ENCODE measurements at regions not wholly inside any gene's neighbourhood (a gene's known extent, or its start where the extent isn't known, plus 50 kb on each side); places are given as distances from the start of the nearest gene placed in this dataset.
A peak's percentile ranks its signal among the peaks of the same experiment; 100 is the strongest.

- DNase-seq, result no peak
These were observed 507.6 kb downstream of the INSC start for GRCh38 chr11:15622231-15622890.

DNA sequence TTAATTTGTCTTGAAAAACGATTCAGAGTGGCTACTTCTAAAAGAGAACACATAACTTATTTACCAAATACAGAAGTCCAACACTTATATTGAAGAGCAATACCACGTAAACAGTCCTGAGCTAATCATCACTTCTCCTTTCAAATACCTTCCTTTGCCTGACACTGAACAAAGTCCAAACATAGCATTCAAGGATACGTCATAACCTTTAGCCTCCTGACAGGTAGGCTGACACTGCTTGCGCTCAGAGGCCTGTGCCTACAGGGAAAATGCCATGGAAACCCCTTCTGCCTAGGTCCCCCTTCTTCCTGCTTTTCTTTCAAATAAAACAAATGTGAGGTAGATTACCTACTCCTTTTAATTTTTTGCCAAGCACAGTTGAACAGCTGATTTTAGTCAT is 510.0 kb downstream of the INSC start:
- DNase-seq, result no peak

DNA sequence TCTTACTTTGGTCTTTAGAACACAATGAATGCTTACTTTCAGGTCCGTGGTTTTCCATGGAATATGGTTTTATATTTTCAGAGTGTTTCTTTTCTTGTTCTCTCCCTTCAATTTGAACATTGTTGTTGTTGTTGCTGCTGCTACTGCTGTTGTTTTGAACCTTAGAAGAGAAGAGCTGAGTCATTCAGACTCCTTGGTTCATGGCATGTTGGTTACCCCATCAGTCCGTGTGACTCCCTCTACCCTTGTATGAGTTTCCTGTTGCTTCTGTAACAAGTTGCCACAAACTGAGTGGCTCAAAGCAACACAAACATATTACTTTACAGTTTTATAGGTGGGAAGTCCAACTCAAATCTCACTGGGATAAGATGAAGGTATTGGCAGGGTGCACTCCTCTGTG is 511.0 kb downstream of the INSC start:
- DNase-seq, result no peak

GRCh38 chr11:15627560-15627959 is 512.8 kb downstream of the INSC start:
- no peak for DNase-seq

- no peak for DNase-seq
These were observed 515.1 kb downstream of the INSC start for GRCh38 chr11:15629690-15630321.

DNA sequence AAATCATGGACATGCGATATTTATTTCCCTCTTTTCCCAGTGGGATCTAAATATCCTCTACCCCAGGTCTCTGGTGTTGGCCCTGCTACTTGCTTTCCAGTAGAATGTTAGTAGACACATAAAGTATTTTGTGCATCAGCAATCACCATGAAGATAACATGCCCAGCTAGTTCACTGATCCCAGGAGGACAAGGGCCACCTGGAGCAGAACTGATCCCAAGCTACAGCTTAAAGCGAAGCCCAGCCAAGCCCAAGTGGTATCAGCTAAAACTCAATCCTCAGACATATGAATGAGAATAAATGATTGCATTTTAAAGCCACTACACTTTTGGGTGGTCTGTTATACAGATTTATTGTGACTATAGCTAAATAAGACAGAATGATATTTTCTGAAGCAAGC is 516.2 kb downstream of the INSC start:
- no peak for DNase-seq

- no peak for DNase-seq
These were observed 520.8 kb downstream of the INSC start for GRCh38 chr11:15635521-15635920.

GRCh38 chr11:15636521-15637089 is 521.9 kb downstream of the INSC start:
- DNase-seq, result no peak

DNA sequence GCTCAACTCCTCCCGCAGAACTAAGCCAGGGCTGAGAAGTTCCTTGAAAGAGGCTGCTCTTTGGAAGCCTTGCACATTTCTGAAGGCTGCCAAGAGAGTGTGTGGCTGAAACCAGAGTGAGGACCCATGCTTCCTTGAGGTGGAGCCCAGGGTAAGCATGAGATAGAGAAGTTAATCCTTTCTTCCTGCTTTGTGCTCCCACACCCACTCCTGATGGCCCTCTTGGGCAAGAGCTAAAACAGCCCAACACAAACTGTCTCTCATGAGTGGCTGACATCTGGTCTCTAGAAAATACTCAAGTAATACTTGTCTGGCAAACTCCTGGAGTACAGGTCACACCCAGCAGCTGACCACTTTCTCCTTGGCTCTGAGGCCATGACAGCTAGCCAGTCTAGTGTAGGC is 523.7 kb downstream of the INSC start:
- no peak for DNase-seq

DNA sequence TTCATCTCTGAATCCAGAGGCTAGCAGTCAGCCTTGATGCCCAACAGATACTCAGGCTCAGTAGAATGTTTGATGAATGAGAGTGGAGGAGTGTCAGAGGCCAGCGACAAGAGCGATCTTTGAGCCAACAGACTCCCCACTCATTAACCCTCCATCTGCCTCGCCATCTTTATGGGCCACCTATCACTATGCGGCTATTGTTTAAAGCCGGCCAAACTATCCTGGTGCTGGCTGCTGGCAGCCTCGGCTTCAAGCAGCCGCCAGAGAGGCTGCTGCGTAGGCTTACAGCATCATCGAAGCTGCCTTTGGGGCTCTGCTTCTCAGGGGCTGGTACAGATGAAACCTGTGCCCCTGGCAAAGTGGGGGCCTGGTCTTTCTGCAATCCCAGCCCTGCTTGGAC is 525.6 kb downstream of the INSC start:
- no peak for DNase-seq

DNA sequence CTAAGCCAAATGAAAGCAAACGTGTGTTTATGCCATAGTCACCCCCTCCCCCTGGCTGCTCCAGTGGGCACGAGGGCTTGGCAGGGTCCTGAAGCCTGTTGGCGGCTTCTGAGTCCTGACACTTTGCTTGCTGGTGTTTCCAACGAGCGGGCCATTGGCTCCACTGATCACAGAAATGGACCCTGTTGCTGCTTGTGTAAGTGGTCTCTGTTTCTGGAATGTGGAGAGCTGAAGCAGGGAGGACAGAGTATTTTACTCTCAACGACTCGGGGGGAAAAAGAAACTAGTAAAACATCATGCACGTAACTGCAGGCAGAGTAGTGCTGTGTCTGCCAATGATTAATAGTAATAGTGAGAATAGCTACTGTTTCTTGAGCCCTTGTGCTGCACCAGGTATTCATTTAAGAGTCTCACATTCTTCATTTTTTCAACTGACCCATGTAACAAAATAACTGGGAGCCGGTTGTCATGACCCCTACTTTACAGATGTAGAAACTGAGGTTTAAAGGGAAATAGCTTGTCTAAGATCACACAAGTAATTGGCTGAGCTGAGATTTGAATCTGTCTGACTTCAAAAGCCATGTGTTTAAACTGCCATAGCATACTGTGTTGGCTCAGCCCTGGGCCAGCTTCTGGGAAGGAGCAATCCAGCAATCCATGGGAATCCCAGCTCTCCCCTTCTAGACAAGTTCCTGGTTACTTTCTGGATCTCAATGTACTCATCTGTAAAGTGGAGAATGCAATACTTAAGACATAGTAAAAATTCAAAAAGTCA is 526.7 kb downstream of the INSC start:
- peak; percentile 50 for DNase-seq

- no peak for DNase-seq
These were observed 530.5 kb downstream of the INSC start for GRCh38 chr11:15645201-15645600.

DNA sequence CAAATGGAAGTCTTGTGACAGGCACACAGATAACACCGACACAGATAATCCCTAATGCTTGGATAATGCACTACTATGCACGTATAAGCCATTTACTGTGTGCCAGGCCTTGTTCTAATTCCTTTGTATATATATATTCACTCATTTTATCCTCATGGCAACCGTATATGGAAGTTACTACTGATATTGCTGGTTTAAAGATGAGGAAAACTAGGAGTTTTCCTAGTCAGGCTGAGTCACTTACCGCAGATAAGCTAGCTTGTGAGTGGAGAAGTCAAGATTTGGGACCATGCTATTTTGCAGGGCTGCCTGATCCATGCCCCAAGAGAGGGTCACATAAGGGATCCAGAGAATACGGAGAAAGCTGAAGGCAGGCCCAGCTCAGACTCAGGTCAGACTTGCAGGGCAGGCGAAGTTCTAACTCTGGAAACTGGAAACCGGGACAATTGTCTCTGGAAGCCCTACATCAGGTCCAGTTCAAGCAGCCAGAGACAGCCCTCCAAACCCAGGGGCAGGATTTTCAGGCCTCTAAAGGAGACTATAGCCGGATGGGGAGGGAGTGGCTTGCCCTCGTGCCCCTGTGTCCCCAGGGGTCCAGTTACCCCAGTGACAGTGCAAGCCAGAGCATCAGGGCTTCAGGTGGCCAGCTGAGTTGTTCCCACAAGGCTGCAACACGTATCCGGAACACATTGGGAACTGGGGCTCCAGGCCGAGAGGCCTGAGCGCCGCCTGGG is 534.8 kb downstream of the INSC start:
- no peak for DNase-seq

- peak; percentile 96 for DNase-seq
These were observed 535.6 kb downstream of the INSC start for GRCh38 chr11:15650105-15650938.

GRCh38 chr11:15651033-15651432 is 536.3 kb downstream of the INSC start:
- DNase-seq, result no peak

DNA sequence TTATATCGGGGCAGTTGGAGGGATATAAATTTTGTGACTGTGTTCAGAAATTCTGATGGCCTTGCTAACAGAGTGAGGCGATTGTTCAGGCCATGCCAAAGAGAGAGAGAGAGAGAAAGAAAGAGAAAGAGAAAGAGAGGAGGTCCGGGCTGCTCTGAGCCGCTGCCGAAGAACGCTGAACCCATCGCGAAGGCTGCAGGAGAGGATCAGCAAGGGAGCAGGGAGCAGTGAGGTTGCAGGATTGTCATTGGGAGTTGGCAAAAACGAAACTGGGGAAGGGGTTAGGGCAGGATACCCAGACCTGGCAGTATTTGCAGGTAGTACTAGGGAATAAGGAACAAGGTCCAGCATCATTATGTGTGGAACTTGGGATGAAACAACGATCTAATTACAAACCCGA is 537.1 kb downstream of the INSC start:
- DNase-seq, result peak; percentile 28

DNA sequence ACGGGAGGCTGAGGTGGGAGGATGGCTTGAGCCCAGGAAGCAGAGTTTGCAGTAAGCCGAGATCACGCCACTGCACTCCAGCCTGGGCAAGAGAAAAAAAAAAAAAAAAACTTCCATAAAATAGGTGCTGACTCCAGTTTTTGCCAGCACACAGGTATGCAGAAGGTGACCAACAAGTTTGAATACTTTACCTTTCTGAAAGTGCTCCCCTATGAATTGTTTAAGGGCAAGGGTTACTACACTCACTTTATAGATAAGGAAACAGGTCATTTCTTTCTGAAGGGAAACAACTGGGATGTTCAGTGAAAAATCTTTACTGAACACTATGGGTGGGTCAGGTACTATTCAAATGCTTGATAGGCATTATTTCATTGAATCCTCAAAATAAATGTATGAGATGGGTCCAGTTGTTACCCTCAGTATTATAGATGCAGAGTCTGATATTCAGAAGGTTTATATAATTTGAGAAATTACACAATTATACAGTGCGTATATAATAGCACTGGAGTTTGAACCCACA is 538.5 kb downstream of the INSC start:
- DNase-seq, result no peak

DNA sequence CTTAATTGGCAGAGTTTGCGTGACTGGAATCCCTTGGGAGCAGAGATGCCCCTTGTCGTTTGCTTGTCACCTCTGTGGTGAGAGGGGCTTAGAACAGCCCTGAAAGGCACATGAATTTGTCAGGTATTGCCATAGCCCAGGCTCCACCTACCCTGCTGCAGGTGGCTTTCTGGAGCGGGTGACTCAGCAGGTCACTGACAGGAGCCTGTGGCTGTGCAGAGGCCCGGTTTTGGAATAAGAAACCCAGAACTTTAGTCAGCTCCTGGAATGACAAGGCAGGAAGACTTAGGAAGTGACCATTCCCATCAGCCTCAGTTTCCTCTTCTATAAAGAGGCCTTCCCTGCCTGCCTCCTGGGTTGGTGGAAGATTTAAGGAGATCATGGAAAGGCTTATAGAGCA is 539.7 kb downstream of the INSC start:
- DNase-seq, result no peak

GRCh38 chr11:15655552-15655951 is 540.8 kb downstream of the INSC start:
- DNase-seq, result no peak

DNA sequence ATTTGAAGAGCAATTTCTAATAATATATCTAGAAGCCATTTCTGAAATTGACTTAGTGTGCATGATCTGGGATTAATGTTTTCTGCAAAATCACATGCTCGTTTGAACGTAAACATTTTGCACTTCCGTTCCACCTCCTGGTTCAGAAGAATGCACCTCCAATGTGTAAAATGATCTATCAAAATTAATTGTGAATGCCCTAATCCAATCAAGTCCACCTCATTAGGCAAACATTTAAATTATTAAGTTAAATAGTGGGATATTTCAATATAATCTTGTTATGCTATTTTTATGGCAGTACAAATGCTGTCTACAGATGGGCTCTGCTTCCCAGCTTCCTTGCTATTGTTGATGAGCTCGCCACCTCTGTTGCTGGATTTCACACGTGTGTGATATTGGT is 542.5 kb downstream of the INSC start:
- no peak for DNase-seq

- no peak for DNase-seq
These were observed 545.8 kb downstream of the INSC start for GRCh38 chr11:15660496-15660895.
